Activated CD4-positive, alpha-beta T cell treated with anti-CD3 and anti-CD28 coated beads for 36 hours (primary cell): ENCODE measurements at regions not wholly inside any gene's neighbourhood (a gene's known extent, or its start where the extent isn't known, plus 50 kb on each side); places are given as distances from the start of the nearest gene placed in this dataset.

ENCODE experiments used
- ATAC-seq: fragments of 200-7000 bp; cut with Tn5 transposase; one replicate; pipeline ENCODE4 v1.10.0; 2021; ENCODE audit warnings: mild to moderate bottlenecking, moderate library complexity
- CTCF ChIA-PET: fragments of 350-600 bp; sonication (Branson Sonifier 250); formaldehyde crosslinking; loops from one replicate; lab custom pipeline; 2021; ENCODE audit warnings: antibody characterized with exemption; lab: Charles Lee
- POLR2A ChIA-PET: fragments of 350-600 bp; sonication (Branson Sonifier 250); formaldehyde crosslinking; loops from one replicate; lab custom pipeline; 2021; ENCODE audit warnings: antibody characterized with exemption, inconsistent platforms; lab: Charles Lee
- DNase-seq: peaks from one replicate; pipeline ENCODE4 v3.0.0-alpha.2; 2020
- H3K27ac Mint-ChIP-seq: one replicate; pipeline ENCODE4 v1.8.0; 2021; ENCODE audit warnings: mixed read lengths
- H3K27me3 Mint-ChIP-seq: one replicate; pipeline ENCODE4 v1.8.0; 2021; ENCODE audit warnings: mixed read lengths
- H3K36me3 Mint-ChIP-seq: one replicate; pipeline ENCODE4 v1.8.0; 2021; ENCODE audit warnings: low read depth, mixed read lengths
- H3K4me1 Mint-ChIP-seq: one replicate; pipeline ENCODE4 v1.8.0; 2021; ENCODE audit warnings: mixed read lengths
- H3K4me3 Mint-ChIP-seq: one replicate; pipeline ENCODE4 v1.8.0; 2021; ENCODE audit warnings: mild to moderate bottlenecking, moderate library complexity, mixed read lengths
- H3K9me3 Mint-ChIP-seq: one replicate; pipeline ENCODE4 v1.8.0; 2021; ENCODE audit warnings: low read depth, mixed read lengths
- intact Hi-C, 2 experiments: fragments of 100-400 bp; cut with DNase I in 1 of 2; cut with micrococcal nuclease in 1 of 2; formaldehyde crosslinking; loops; one replicate each; pipeline versions ENCODE4 v1.14.2 to v1.15.1; 2022 to 2024; cut with DNase I, micrococcal nuclease

GRCh38 chr6:80472271-80472670, 365.8 kb downstream of the BCKDHB start:
- Mint-ChIP-seq H3K9me3 (no peaks in the 10 kb centered on the region), H3K4me3 (no peak overlapping the region), H3K36me3 (no peaks in the 10 kb centered on the region), H3K27ac (no peak overlapping the region), H3K27me3 (no peaks in the 10 kb centered on the region), H3K4me1 (no peaks in the 10 kb centered on the region)
- POLR2A ChIA-PET: no interaction called here
- ATAC-seq: no peak
- CTCF ChIA-PET: no interaction called here
- DNase-seq: no peak
- intact Hi-C loops: no loop called here

- no peaks in the 10 kb centered on the region for H3K9me3 Mint-ChIP-seq
- no peak overlapping the region for H3K27ac Mint-ChIP-seq
- intact Hi-C loops: loop anchor here in 1 of 2 experiments (10.0 kb wide), 1 partner anchor 255 kb away; no protein-coding TSS in a partner anchor
- CTCF ChIA-PET: interaction anchor here (0.7 kb wide), 1 partner anchor 29 kb away, joined by 3 read pairs; no protein-coding TSS in a partner anchor
- POLR2A ChIA-PET: no interaction called here
- ATAC-seq (no peak), DNase-seq (no peak)
- H3K4me1 Mint-ChIP-seq: no peaks in the 10 kb centered on the region
- no peaks in the 10 kb centered on the region for H3K36me3 Mint-ChIP-seq
- H3K4me3 Mint-ChIP-seq: no peak overlapping the region
- H3K27me3 Mint-ChIP-seq: no peaks in the 10 kb centered on the region
These were observed 363.5 kb downstream of the BCKDHB start for GRCh38 chr6:80469977-80470376.

GRCh38 chr6:80468398-80468797, 361.9 kb downstream of the BCKDHB start:
- DNase-seq: no peak
- ChIA-PET CTCF (no interaction called here), POLR2A (no interaction called here)
- Mint-ChIP-seq H3K9me3 (no peaks in the 10 kb centered on the region), H3K36me3 (peaks cover 2% of the 10 kb centered on the region), H3K27me3 (no peaks in the 10 kb centered on the region), H3K4me3 (no peak overlapping the region), H3K27ac (no peak overlapping the region), H3K4me1 (no peaks in the 10 kb centered on the region)
- no peak for ATAC-seq
- intact Hi-C loops: loop anchor here in 1 of 2 experiments (10.0 kb wide), 1 partner anchor 254 kb away; no protein-coding TSS in a partner anchor

DNA sequence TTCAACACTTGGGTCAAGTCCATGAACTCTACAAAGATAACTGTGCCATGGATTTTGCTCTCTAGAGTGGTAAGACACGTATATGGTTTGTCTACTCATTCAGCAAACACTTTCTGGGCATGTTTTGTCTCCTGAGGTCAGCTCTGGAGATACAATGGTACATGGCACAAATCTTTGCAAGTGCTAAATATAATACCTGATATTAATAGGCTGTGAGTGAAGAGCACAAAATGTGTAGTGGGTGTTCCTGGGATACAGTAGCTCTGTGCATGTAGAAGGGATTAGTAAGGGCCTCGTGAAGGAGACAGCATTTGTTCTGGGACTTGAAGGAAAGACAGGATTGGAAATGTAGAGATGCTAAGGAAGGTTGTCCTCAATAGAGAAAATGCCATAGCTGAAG, 360.9 kb downstream of the BCKDHB start:
- intact Hi-C loops: loop anchor here in 1 of 2 experiments (10.0 kb wide), 1 partner anchor 253 kb away; no protein-coding TSS in a partner anchor
- Mint-ChIP-seq H3K4me1 (no peaks in the 10 kb centered on the region), H3K27me3 (no peaks in the 10 kb centered on the region), H3K36me3 (peaks cover 2% of the 10 kb centered on the region), H3K27ac (no peak overlapping the region), H3K4me3 (no peak overlapping the region), H3K9me3 (no peaks in the 10 kb centered on the region)
- DNase-seq: no peak
- ATAC-seq: no peak
- ChIA-PET CTCF (interaction anchor here (0.6 kb wide), 1 partner anchor 51 kb away, joined by 3 read pairs; no protein-coding TSS in a partner anchor), POLR2A (no interaction called here)

GRCh38 chr6:80466981-80467380, 360.5 kb downstream of the BCKDHB start:
- ATAC-seq: no peak
- ChIA-PET CTCF (no interaction called here), POLR2A (no interaction called here)
- H3K27ac Mint-ChIP-seq: no peak overlapping the region
- H3K4me3 Mint-ChIP-seq: no peak overlapping the region
- H3K9me3 Mint-ChIP-seq: no peaks in the 10 kb centered on the region
- peaks cover 2% of the 10 kb centered on the region for H3K36me3 Mint-ChIP-seq
- intact Hi-C loops: loop anchor here in 1 of 2 experiments (10.0 kb wide), 1 partner anchor 252 kb away; no protein-coding TSS in a partner anchor
- no peaks in the 10 kb centered on the region for H3K4me1 Mint-ChIP-seq
- no peak for DNase-seq
- H3K27me3 Mint-ChIP-seq: no peaks in the 10 kb centered on the region

- no peak overlapping the region for H3K4me3 Mint-ChIP-seq
- no peaks in the 10 kb centered on the region for H3K9me3 Mint-ChIP-seq
- H3K27me3 Mint-ChIP-seq: no peaks in the 10 kb centered on the region
- no peaks in the 10 kb centered on the region for H3K4me1 Mint-ChIP-seq
- H3K27ac Mint-ChIP-seq: no peak overlapping the region
- intact Hi-C loops: loop anchor here in 1 of 2 experiments (10.0 kb wide), 1 partner anchor 251 kb away; no protein-coding TSS in a partner anchor
- ChIA-PET POLR2A (no interaction called here), CTCF (no interaction called here)
- peaks cover 2% of the 10 kb centered on the region for H3K36me3 Mint-ChIP-seq
- DNase-seq (no peak), ATAC-seq (no peak)
These were observed 359.0 kb downstream of the BCKDHB start for GRCh38 chr6:80465513-80465912.

DNA sequence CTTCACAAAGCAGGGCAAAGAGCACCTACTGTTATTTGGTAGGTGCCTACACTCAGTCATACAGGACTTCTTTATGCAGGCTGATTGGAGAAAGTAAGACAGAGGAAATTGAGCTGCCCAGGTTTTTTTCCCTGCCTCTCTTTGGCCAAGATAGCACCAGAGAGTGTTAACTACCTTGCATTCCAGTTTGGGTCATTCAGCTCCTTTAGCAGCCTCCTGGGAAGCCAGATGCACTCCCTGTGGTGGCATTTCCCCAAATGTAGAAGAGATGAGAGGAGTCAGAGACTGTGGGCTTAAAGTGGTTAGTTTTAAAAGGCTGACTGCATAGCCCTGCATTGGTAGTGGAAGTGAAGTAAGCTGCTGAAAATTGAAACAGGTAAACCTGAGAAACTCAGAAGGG, 358.4 kb downstream of the BCKDHB start:
- no peak overlapping the region for H3K4me3 Mint-ChIP-seq
- no peak for ATAC-seq
- intact Hi-C loops: loop anchor here in 1 of 2 experiments (10.0 kb wide), 1 partner anchor 250 kb away; no protein-coding TSS in a partner anchor
- H3K27ac Mint-ChIP-seq: no peak overlapping the region
- no peaks in the 10 kb centered on the region for H3K4me1 Mint-ChIP-seq
- H3K9me3 Mint-ChIP-seq: no peaks in the 10 kb centered on the region
- peaks cover 2% of the 10 kb centered on the region for H3K36me3 Mint-ChIP-seq
- DNase-seq: no peak
- ChIA-PET CTCF (no interaction called here), POLR2A (no interaction called here)
- no peaks in the 10 kb centered on the region for H3K27me3 Mint-ChIP-seq

DNA sequence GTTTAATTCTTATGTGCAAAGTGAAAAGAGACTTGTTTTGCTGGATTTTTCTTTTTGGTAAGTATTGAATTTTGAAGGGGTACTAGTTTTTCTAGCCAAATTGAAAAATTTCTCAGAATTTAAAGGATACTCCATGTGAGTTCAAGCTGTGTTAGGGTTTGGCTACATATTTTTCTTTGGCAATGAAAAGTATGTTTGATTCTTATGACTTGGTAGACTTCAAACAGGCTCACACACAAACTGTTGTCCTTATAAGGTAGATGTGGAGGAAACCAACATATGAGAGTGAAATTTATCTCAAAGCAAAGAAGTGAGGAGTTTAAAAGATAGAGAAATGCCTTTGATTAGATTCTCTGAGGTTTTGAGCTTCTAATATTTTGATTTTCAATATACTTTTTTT, 356.7 kb downstream of the BCKDHB start:
- intact Hi-C loops: loop anchor here in 1 of 2 experiments (10.0 kb wide), 1 partner anchor 248 kb away; no protein-coding TSS in a partner anchor
- Mint-ChIP-seq H3K9me3 (no peaks in the 10 kb centered on the region), H3K27me3 (no peaks in the 10 kb centered on the region), H3K4me1 (no peaks in the 10 kb centered on the region), H3K4me3 (no peak overlapping the region), H3K36me3 (peaks cover 2% of the 10 kb centered on the region), H3K27ac (no peak overlapping the region)
- POLR2A ChIA-PET: no interaction called here
- CTCF ChIA-PET: interaction anchor here (0.8 to 1.2 kb wide), 2 partner anchors 15 to 126 kb away, joined by 3 read pairs; no protein-coding TSS in a partner anchor
- no peak for ATAC-seq
- no peak for DNase-seq

DNA sequence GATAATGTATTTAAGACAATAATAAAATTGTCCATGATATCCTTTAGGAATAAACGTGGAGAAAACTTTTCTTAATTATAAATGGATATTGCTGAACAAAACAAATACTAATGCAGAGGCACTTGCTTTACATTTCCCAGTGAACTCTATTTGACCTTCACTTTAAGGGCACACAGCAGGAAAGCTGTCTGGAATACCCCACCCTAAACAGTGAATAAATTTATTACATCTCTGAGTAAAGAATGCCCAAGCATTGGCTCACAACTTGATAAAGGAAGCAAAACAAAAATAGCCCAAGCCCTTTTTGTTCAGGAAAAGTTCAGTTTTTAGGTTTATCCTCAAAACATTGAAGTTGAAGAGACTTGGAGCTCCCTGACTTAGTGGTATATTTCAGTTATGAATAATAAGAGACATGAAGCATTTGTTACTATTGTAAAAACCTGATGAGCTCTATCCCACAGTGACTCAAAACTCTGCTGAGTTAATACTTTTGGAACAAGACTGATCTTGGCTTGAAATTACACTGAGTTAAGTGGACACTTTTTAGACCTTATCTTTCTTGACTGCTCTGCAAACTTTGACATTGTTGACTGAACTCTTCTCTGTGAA, 353.9 kb downstream of the BCKDHB start:
- Mint-ChIP-seq H3K9me3 (no peaks in the 10 kb centered on the region), H3K4me3 (no peak overlapping the region), H3K36me3 (peaks cover 2% of the 10 kb centered on the region), H3K27ac (no peak overlapping the region), H3K4me1 (no peaks in the 10 kb centered on the region), H3K27me3 (no peaks in the 10 kb centered on the region)
- ATAC-seq: no peak
- intact Hi-C loops: loop anchor here in 1 of 2 experiments (10.0 kb wide), 1 partner anchor 246 kb away; no protein-coding TSS in a partner anchor
- ChIA-PET CTCF (interaction anchor here (0.6 kb wide), 1 partner anchor 126 kb away, joined by 3 read pairs; no protein-coding TSS in a partner anchor), POLR2A (interaction anchor here (0.6 kb wide), 1 partner anchor 334 kb away, joined by 3 read pairs; no protein-coding TSS in a partner anchor)
- DNase-seq: no peak

DNA sequence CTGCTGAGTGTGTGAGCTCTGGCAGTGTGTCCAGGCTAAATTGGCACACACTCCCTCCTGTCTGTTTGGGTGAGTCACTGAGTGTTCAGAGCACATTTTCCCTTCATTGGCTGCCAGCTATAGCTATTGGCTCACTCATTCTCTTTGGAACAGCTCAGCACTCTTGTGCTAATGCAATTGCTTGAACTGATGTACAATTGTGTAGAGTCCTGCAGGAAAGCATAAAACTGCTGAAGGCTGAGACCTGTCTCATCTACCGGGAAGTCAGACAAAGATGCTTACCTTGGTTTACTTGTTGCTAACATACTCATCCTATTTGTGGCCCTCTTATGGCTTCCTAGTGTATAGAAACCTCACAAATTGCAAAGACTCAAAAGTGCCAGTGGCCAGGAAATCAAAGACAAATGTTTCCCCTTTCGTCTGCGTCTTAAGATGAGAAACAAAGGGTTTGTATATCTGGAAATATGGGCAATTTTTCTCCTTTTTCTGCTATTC, 351.0 kb downstream of the BCKDHB start:
- H3K27ac Mint-ChIP-seq: no peak overlapping the region
- intact Hi-C loops: no loop called here
- H3K27me3 Mint-ChIP-seq: no peaks in the 10 kb centered on the region
- ChIA-PET POLR2A (no interaction called here), CTCF (no interaction called here)
- no peaks in the 10 kb centered on the region for H3K9me3 Mint-ChIP-seq
- H3K4me1 Mint-ChIP-seq: no peaks in the 10 kb centered on the region
- no peaks in the 10 kb centered on the region for H3K36me3 Mint-ChIP-seq
- no peak for ATAC-seq
- no peak overlapping the region for H3K4me3 Mint-ChIP-seq
- DNase-seq: no peak

DNA sequence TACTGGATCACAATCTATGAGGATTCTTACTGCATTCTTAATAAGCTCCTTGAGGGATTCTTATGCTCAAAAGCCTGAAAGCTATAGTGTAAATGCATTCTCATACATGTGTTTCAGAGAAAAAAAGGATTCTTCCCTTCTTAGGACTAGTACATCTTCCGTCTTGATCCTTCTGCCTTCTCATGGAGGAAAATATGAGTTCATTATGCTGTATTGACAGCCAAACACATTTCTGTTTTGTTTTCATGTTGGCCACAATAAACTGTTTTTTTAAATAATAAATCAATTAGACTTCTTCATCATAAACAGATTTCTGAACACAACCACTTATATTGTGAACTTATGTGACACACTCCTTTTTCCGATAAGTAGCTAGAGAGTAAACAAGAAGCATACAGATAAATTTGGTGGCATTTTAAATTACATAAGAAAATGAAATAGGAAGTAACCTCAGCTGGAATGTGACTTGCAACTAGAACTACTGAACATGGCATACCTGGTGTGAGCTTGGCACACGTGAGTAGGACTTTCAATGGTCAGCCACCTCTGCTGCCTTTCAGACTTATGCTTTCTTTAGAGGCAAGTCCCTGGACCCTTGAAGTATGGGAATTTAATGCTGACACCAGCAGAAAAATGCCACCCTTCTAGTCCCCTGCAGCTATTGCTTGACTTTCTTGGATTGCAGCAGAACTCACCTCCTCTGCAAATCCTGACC, 350.4 kb downstream of the BCKDHB start:
- H3K4me1 Mint-ChIP-seq: no peaks in the 10 kb centered on the region
- H3K27me3 Mint-ChIP-seq: no peaks in the 10 kb centered on the region
- H3K4me3 Mint-ChIP-seq: no peak overlapping the region
- DNase-seq (no peak), ATAC-seq (no peak)
- POLR2A ChIA-PET: no interaction called here
- intact Hi-C loops: no loop called here
- CTCF ChIA-PET: interaction anchor here (0.7 kb wide), 1 partner anchor 31 kb away, joined by 4 read pairs; no protein-coding TSS in a partner anchor
- no peaks in the 10 kb centered on the region for H3K9me3 Mint-ChIP-seq
- no peak overlapping the region for H3K27ac Mint-ChIP-seq
- no peaks in the 10 kb centered on the region for H3K36me3 Mint-ChIP-seq
